K562 (cell line): ENCODE measurements at regions not wholly inside any gene's neighbourhood (a gene's known extent, or its start where the extent isn't known, plus 50 kb on each side); places are given as distances from the start of the nearest gene placed in this dataset.

Experiments used
- ATAC-seq: fragments of 200-7000 bp; cut with Tn5 transposase; 3 replicates; pipeline ENCODE4 v1.9.1; 2020; ENCODE audit warnings: moderate library complexity
- BruUV-seq: library from RNA; stranded (reverse); fragments of 400-500 nt; replicated peaks from 2 replicates; lab custom pipeline; 2021; lab: Mats Ljungman, UMichigan
- CTCF ChIA-PET: fragments of 300-600 bp; formaldehyde crosslinking; extraction: SDS; loops from one replicate; lab custom pipeline; 2021; ENCODE audit warnings: low intra/inter-chr PET ratio; lab: Yijun Ruan, JAX
- POLR2A ChIA-PET: fragments of 300-600, 350-650 bp; sonication (Branson Sonifier 250); formaldehyde crosslinking; extraction: SDS; loops from one replicate; lab custom pipeline; 2021; ENCODE audit warnings: antibody characterized with exemption, inconsistent platforms; lab: Yijun Ruan, JAX
- DNase-seq, 4 experiments: peaks; one replicate each; pipeline versions ENCODE4 v3.0.0 to v3.0.0-alpha.2; 2011 to 2018; ENCODE audit warnings: low spot score in 3 of 4, mixed read lengths in 3 of 4; ENCODE audit errors: extremely low read depth in 1 of 4
- FAIRE-seq: peaks from 2 replicates; lab custom pipeline; 2011; peaks lifted over from hg19 to GRCh38; lab: Jason Lieb, UNC
- H2AFZ ChIP-seq: 2 replicates; pipeline ENCODE4 v1.6.0; 2011; ENCODE audit warnings: low read depth, low read length, control low read depth, inconsistent platforms
- H3K27ac ChIP-seq: fragments of 200-600 bp; 3 replicates; pipeline ENCODE4 v1.8.0; 2011; ENCODE audit warnings: low read depth, mild to moderate bottlenecking, control low read depth, inconsistent platforms, low read length, moderate library complexity, mixed read lengths; ENCODE audit errors: extremely low read depth
- H3K27me3 ChIP-seq, 2 experiments: fragments of 300-600 bp in 1 of 2; 2 replicates in 1 of 2; 3 replicates in 1 of 2; pipeline versions ENCODE4 v1.6.0 to v1.8.0; 2011; ENCODE audit warnings: inconsistent platforms in 2 of 2, low read length in 2 of 2, mild to moderate bottlenecking in 1 of 2, mixed read lengths in 1 of 2, moderate library complexity in 1 of 2; ENCODE audit not compliant: control insufficient read depth in 2 of 2, insufficient read depth in 2 of 2
- H3K36me3 ChIP-seq: fragments of 300-600 bp; 3 replicates; pipeline ENCODE4 v1.8.0; 2011; ENCODE audit warnings: mild to moderate bottlenecking, low read length, inconsistent platforms; ENCODE audit not compliant: control insufficient read depth, insufficient read depth
- H3K4me1 ChIP-seq, 2 experiments: fragments of 200-600 bp in 1 of 2; replicated peaks in 1 of 2; 2 replicates in 1 of 2; 3 replicates in 1 of 2; pipeline versions ENCODE4 v1.5.1 to v1.8.0; 2011; ENCODE audit warnings: inconsistent platforms in 2 of 2, low read length in 2 of 2, mild to moderate bottlenecking in 1 of 2, mixed read lengths in 1 of 2, moderate library complexity in 1 of 2; ENCODE audit not compliant: control insufficient read depth in 2 of 2, insufficient read depth in 2 of 2
- H3K4me2 ChIP-seq: 2 replicates; pipeline ENCODE4 v1.6.1; 2011; ENCODE audit warnings: low read length, control low read depth, inconsistent platforms, mixed read lengths; ENCODE audit not compliant: insufficient read depth
- H3K4me3 ChIP-seq: fragments of 200-600 bp; sonication (generic), shearing (Covaris generic); 2 replicates; pipeline ENCODE4 v1.5.1; 2016; ENCODE audit warnings: control low read depth, inconsistent platforms
- H3K79me2 ChIP-seq: fragments of 200-600 bp; 3 replicates; pipeline ENCODE4 v1.8.0; 2011; ENCODE audit warnings: low read length, inconsistent platforms; ENCODE audit not compliant: control insufficient read depth, insufficient read depth
- H3K9ac ChIP-seq, 2 experiments: 2 replicates each; pipeline versions ENCODE4 v1.6.0 to v1.6.1; 2011; ENCODE audit warnings: low read depth in 2 of 2, low read length in 2 of 2, control low read depth in 1 of 2, inconsistent platforms in 1 of 2, mild to moderate bottlenecking in 1 of 2, mixed read lengths in 1 of 2; ENCODE audit not compliant: insufficient read depth in 1 of 2
- H3K9me1 ChIP-seq: one replicate; pipeline ENCODE4 v1.6.0; 2011; ENCODE audit warnings: inconsistent platforms, mild to moderate bottlenecking, low read length, moderate library complexity; ENCODE audit not compliant: control insufficient read depth, insufficient read depth
- H3K9me3 ChIP-seq: replicated peaks from 2 replicates; pipeline ENCODE4 v1.5.1; 2011; ENCODE audit warnings: low read depth, low read length, inconsistent platforms; ENCODE audit not compliant: control insufficient read depth, insufficient read depth
- H4K20me1 ChIP-seq: replicated peaks from 2 replicates; pipeline ENCODE4 v1.6.1; 2011; ENCODE audit warnings: low read length, inconsistent platforms, mixed read lengths; ENCODE audit not compliant: control insufficient read depth, insufficient read depth
- ATF4 ChIP-seq: fragments of 450-650 bp; formaldehyde crosslinking; IDR thresholded peaks from 2 replicates; pipeline ENCODE4 v1.4.0; 2022; ENCODE audit warnings: mild to moderate bottlenecking, moderate library complexity
- BDP1 ChIP-seq: IDR thresholded peaks from 3 replicates; pipeline ENCODE4 v1.6.1; 2011; ENCODE audit not compliant: insufficient read length, insufficient read depth
- FOXJ3 ChIP-seq: sonication (generic); formaldehyde crosslinking; IDR thresholded peaks from 2 replicates; pipeline ENCODE4 v1.4.0; 2020; ENCODE audit warnings: mild to moderate bottlenecking, missing genetic modification reagents
- FOXK2 ChIP-seq, 2 experiments: fragments of 450-650 bp; IDR thresholded peaks in 1 of 2; conservative IDR thresholded peaks in 1 of 2; 2 replicates each; pipeline ENCODE4 v1.6.1; 2016; ENCODE audit warnings: low read depth in 2 of 2, mild to moderate bottlenecking in 1 of 2
- HDAC8 ChIP-seq: fragments of 450-650 bp; IDR thresholded peaks from 2 replicates; pipeline ENCODE4 v1.6.1; 2016; ENCODE audit warnings: mild to moderate bottlenecking, missing genetic modification characterization, moderate library complexity, missing compliant biosample characterization
- KLF1 ChIP-seq: fragments of 450-650 bp; IDR thresholded peaks from 2 replicates; pipeline ENCODE4 v1.6.1; 2016; ENCODE audit warnings: missing genetic modification characterization, missing compliant biosample characterization
- MITF ChIP-seq: IDR thresholded peaks from 2 replicates; pipeline ENCODE4 v1.6.1; 2014; ENCODE audit warnings: antibody characterized with exemption
- NFATC3 ChIP-seq: fragments of 450-650 bp; IDR thresholded peaks from 2 replicates; pipeline ENCODE4 v1.6.1; 2017; ENCODE audit warnings: mild to moderate bottlenecking
- PRMT5 ChIP-seq: sonication (generic); formaldehyde crosslinking; IDR thresholded peaks from 2 replicates; pipeline ENCODE4 v1.5.0; 2020; ENCODE audit warnings: missing genetic modification reagents
- PRPF4 ChIP-seq: fragments of 200-400 bp; formaldehyde crosslinking; IDR thresholded peaks from one replicate; pipeline ENCODE4 v1.6.1; 2017; ENCODE audit warnings: low read length, low read depth, mild to moderate bottlenecking; ENCODE audit not compliant: insufficient read depth, poor library complexity, severe bottlenecking
- PTBP1 ChIP-seq: fragments of 200-400 bp; formaldehyde crosslinking; IDR thresholded peaks from 2 replicates; pipeline ENCODE4 v1.6.1; 2017; ENCODE audit warnings: low read depth, low read length
- RFX7 ChIP-seq: fragments of 250-450 bp; sonication (Bioruptor Pico); IDR thresholded peaks from 2 replicates; pipeline ENCODE4 v1.5.1; 2021; ENCODE audit warnings: mild to moderate bottlenecking
- SMAD2 ChIP-seq: fragments of 150-350 bp; IDR thresholded peaks from 2 replicates; pipeline ENCODE4 v1.6.1; 2014; ENCODE audit warnings: low read depth, mild to moderate bottlenecking, low read length
- SMAD3 ChIP-seq: fragments of 450-650 bp; formaldehyde crosslinking; conservative IDR thresholded peaks from 2 replicates; pipeline ENCODE4 v1.4.0; 2020; ENCODE audit warnings: mild to moderate bottlenecking
- SNAPC5 ChIP-seq: fragments of 250-450 bp; sonication (Bioruptor Pico); IDR thresholded peaks from 2 replicates; pipeline ENCODE4 v1.8.0; 2021; ENCODE audit warnings: moderate library complexity, mild to moderate bottlenecking, inconsistent platforms
- TFAP4 ChIP-seq: sonication (generic); formaldehyde crosslinking; IDR thresholded peaks from 2 replicates; pipeline ENCODE4 v1.8.0; 2022; ENCODE audit warnings: missing genetic modification reagents, mild to moderate bottlenecking, moderate library complexity, borderline replicate concordance
- ZBTB43 ChIP-seq: sonication (generic); formaldehyde crosslinking; IDR thresholded peaks from 2 replicates; pipeline ENCODE4 v1.8.0; 2023; ENCODE audit warnings: mild to moderate bottlenecking, missing genetic modification reagents
- ZBTB49 ChIP-seq: sonication (generic); formaldehyde crosslinking; IDR thresholded peaks from 2 replicates; pipeline ENCODE4 v1.8.0; 2022; ENCODE audit warnings: missing genetic modification reagents, mild to moderate bottlenecking, borderline replicate concordance
- WGBS: fragments of 100-300 bp; shearing (Covaris generic); methylation state at CpG from one replicate; pipeline ENCODE4 v1.1.6; 2016; ENCODE audit warnings: low coverage, mixed read lengths; ENCODE audit not compliant: insufficient coverage; ENCODE audit errors: missing lambda C conversion rate; 5-methylcytosine and 5-hydroxymethylcytosine counted together
- in situ Hi-C: fragments of 300-500 bp; cut with MboI; formaldehyde crosslinking; loops from 4 replicates; pipeline ENCODE4 v1.15.0; 2018; ENCODE audit warnings: inconsistent platforms, mixed read lengths
- intact Hi-C: fragments of 100-400 bp; cut with micrococcal nuclease; formaldehyde crosslinking; loops from 2 replicates; pipeline ENCODE4 v1.14.2; 2022

- no peaks in the 10 kb centered on the region for H4K20me1 ChIP-seq
- no peak for ATAC-seq
- no peaks in the 10 kb centered on the region for H3K9me1 ChIP-seq
- H3K27ac ChIP-seq = no peak overlapping the region
- no TSS peak for BruUV-seq
- no peaks in the 10 kb centered on the region for H3K36me3 ChIP-seq
- H3K4me2 ChIP-seq = no peak overlapping the region
- no peaks in the 10 kb centered on the region for H3K4me1 ChIP-seq
- intact Hi-C loops (no loop called here), in situ Hi-C loops (no loop called here)
- no peak overlapping the region for H3K9ac ChIP-seq
- no peak for DNase-seq
- H3K4me3 ChIP-seq = no peak overlapping the region
- ChIA-PET CTCF (no interaction called here), POLR2A (no interaction called here)
- 0% methylated on average over 4 of the region's 6 CpGs for WGBS
- no peak overlapping the region for H2AFZ ChIP-seq
- no peaks in the 10 kb centered on the region for H3K27me3 ChIP-seq
- no peaks in the 10 kb centered on the region for H3K79me2 ChIP-seq
- no peaks in the 10 kb centered on the region for H3K9me3 ChIP-seq
- no peak for FAIRE-seq
- TF ChIP-seq ATF4 (CRISPR knock-in tag) = no peak
- TF ChIP-seq HDAC8 (tag) = no peak
- no peak for TF ChIP-seq TFAP4 (CRISPR knock-in tag)
- no peak for TF ChIP-seq FOXK2 (conservative IDR thresholded peaks at IDR 0.05 in 1 of 2, IDR thresholded peaks at IDR 0.05 in 1 of 2; ENCODE audit: low read depth in 2 of 2)
- no peak for TF ChIP-seq FOXJ3 (CRISPR knock-in tag)
- no peak for TF ChIP-seq PRMT5 (CRISPR knock-in tag)
- TF ChIP-seq BDP1 = no peak
- TF ChIP-seq SMAD2 = no peak
- no peak for TF ChIP-seq ZBTB49 (CRISPR knock-in tag)
- no peak for TF ChIP-seq MITF
- TF ChIP-seq SNAPC5 (CRISPR knock-in tag) = no peak
- TF ChIP-seq SMAD3 (CRISPR knock-in tag) = no peak
- TF ChIP-seq ZBTB43 = no peak
- no peak for TF ChIP-seq KLF1
- TF ChIP-seq RFX7 (CRISPR knock-in tag) = no peak
- TF ChIP-seq NFATC3 = no peak
- TF ChIP-seq PRPF4 = no peak
- no peak for TF ChIP-seq PTBP1
Measured at GRCh38 chr18:73782405-73782804, 365.2 kb downstream of the FBXO15 start.
